Stimulated activated CD4-positive, alpha-beta T cell treated with anti-CD3 and anti-CD28 coated beads, Interleukin-15, amount 100 ng/mL, for 24 hours (primary cell): ENCODE measurements at regions not wholly inside any gene's neighbourhood (a gene's known extent, or its start where the extent isn't known, plus 50 kb on each side); places are given as distances from the start of the nearest gene placed in this dataset.

Source experiments
- DNase-seq: peaks from one replicate; pipeline ENCODE4 v3.0.0-alpha.2; 2020

DNA sequence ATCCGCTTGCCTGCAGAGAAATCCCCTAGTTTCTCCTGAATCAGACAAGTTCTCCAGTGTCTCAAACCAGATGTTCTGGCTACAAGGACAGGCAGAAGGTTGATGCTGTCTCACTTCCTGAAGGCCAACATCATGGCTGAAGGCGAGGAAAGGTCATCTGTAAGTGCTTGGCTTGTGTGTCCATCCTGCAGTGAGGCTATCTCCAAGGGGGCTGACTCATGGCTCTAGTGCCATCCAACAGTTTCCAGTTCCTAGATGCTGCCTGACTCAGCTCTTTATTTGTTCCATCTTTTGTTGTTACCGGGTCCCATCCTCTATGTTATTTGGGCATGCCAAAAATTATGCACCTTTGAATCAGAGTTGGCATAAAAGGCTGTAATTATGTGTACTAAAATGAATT lies 232.1 kb upstream of the TBX3 start:
- no peak for DNase-seq

DNA sequence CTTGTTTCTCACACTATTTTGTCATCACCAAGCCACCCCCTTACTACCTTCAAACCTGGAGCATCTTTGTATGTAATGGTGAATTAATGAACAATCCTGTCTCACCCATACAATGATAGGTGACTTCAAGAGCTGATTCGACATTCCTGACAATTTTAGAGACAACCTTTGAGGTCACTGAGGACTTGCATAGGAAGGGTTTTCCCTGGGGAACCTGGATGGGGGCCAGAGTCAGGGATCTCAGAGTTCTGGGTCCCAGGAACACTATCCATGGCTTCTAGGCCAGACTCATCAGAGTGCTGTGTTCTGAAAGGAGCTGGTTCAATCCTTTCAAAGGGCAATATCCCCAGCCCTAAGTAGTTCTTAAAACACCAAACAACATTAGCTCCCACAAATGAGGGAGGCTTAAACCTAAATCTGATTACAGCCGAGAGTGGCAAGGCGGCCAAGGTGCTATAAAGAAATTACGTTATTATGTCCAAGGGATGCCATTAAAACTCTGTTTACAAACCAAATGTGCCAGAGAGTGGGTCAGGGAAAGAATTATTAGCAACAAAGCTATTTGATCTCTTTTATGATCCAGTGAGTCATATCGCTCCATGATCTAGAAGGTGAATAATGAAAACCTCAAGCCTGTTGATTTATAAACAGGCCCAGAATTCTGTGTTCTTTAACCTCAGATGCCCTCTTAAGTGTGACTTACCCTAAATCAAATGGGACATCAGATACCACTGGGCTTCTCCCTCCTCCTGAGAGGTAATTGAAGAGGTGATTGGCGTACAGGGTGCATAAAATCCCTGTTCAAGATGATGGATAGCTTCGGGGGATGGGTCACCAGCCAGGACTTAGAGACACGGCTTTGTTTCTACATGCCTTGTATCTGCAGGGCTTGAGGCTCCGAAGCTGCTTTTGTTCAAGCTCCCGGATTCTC lies 230.2 kb upstream of the TBX3 start:
- no peak for DNase-seq

DNA sequence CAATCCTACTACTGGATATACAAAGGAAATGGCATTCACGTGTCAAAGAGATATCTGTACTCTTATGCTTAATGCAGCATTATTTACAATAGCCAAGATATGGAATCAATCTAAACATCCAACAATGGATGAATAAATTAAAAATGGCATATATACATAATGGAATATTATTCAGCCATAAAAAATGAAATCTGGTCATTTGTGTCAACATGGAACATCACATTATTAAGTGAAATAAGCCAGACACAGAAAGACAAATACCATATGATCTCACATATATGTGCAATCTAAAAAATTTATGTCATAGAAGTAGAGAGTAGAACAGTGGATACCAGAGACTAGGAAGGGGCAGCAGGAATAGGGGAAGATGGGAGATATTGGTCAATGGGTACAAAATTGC lies 228.8 kb upstream of the TBX3 start:
- DNase-seq = no peak

DNA sequence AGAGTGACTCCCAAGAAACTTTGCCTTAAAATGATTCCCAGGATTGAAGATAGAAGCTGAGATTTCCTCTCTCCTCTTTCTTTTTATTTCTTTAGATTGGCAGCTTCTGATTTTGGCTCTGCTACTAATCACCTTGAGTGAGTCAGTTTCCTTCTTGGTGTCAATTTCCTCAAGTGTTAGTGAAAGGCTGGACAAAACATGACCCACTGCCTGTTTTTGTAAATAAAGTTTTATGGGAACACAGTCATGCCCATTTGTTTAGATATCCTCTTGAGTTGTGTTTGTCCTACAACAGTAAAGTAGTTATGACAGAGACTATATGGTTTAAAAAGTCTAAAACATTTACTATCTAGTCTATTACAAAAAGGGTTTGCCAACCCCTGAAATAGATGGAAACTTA lies 227.2 kb upstream of the TBX3 start:
- no peak for DNase-seq

DNA sequence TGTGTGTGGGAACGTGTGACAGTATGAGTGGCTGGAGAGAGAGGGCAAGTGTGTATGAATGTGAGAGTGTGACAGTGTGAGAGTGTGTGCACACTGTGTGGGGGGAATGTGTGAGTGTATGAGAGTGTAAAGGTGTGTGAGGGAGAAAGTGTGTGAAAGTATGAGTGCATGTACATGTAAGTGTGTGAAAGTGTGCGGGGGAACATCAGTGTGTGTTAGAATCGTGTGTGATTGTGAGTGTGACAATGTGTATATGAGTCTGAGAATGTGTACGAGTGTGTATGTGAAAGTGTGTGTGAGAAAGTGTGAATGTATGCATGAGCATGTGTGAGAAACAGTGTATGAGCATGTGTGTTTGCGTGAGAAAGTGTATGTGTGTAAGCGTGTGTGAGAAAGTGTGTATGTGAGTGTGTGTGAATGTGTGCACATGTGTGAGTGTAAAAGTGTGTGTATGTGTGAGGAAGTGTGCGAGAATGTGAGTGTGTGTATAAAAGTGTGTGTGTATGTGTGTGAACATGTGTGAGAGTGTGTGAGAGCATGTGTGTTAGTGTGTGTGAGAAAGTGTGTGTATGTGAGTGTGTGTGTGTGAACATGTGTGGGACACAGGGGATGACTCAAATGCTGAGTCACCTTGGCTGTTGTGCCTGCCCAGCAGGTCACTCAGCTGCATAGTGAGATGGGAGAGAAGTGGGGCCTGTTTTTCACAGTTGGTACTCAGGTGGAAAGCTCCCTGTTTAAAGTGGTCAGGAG lies 220.5 kb upstream of the TBX3 start:
- DNase-seq = no peak

DNA sequence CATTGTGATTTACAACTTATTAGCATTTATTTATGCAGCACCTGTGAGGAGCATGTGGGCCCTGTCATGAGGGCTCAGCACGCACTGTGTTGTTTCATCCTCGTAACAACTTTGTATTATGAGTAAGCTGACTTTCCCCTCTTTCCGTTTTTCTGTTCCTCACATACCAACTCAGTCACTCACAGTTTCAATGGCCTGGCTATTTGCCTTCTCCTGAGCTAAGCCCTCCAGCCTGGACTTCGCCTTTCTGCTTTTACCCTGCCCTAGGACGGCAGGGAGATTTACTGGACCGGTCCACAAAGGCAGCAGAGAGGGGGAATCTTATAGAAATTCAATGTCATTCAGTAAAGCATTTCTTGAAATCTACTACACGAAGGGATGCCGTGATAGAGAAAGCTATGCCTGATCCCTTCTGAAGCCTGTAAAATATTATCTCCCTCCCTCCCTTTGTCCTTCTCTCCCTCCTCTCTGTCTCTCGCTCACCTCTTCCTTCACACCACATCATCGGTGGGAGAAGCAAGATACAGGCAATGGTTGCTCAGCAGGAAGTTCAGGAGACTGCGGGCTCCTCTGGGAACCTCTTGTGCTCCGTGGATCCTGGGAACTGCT lies 219.2 kb upstream of the TBX3 start:
- no peak for DNase-seq

DNA sequence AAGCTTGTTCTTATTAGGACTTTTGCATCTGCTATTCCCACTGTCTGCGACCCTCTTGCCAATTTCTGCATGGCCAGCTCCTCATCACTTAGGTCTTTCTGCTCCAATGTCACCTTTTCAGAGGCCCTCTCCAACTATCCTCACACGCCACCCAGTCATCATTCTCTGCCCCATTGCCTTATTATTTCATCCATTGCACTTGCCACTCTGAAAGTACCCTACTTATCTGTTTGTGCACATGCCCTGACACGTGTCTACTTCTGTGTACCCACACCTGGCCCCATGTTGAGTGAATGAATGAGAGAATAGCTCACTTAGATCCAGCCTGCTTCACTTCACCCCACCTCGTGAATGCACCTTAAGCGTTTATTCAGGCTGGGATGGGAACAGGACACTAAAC lies 218.7 kb upstream of the TBX3 start:
- DNase-seq = no peak

DNA sequence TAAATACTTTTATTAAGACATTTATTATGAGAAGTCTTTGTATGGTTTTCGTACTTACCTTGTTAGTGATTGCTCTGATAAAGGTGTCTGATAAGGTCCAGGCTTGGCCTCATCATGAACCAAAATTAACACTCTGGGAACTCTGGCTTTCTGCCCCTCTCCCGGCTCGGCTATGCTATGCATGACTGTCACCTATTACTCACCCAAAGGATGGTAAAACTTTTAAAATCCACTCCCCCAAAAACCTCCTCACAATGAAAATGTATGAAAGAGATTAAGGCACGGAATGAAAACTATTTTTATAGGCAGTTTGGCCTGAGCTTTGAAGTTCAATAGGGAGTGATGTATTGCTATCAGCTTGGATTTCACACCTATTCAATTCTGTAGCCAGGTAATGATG lies 217.3 kb upstream of the TBX3 start:
- no peak for DNase-seq

DNA sequence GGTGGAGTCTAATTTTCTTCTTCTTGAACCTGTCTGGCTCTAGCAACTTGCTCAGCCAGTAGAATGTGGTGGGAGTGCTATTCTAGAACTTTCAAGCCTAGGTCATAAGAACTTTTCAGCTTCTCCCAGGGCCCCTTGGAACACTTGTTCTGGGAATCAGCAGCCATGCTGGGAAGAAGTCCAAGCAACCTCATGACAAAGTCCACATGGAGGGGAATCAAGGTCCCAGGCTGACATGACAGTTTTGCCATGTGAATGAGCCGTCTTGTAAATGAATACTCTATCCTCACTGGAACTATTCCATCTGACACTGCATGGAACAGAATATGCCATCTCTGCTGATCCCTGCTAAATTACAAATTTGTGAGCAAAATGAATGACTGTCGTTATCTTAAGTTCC lies 214.2 kb upstream of the TBX3 start:
- no peak for DNase-seq

DNA sequence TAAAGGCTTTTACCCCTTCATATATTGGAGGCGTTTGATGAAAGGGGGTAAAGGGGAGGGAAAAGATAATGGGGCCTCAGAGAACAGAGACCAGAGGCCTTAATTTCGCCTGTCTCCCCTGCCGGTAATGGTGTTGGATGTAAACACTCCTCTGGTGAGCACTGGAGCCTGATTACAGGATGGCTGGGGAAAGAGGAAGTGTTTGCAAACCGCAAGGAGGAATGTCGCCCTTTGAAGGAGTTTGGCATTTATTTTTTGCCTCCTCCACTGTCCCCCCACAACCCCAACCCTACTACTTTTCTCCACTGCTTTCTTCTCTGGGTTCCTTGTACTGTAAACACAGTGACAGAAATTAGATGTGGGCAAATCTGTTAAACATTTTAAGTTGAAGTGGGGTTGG lies 211.9 kb upstream of the TBX3 start:
- no peak for DNase-seq

DNA sequence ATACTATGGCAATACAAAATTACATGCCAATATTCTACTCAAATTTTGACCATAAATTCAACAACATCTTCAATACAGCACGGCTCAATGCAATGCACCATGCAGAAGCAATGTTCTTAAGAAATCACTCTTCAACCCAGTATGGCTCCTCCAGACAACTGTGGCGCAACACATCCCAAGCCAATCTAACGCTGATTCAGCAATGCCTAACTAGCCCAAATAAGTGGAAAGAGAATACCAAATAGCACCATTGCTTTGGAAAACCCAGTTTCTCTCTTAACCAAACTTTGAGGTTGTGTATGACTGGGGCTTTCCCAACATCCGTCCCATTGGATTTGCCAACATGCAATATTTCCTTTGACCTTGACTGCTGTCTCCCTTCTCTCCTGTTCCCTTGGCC lies 211.1 kb upstream of the TBX3 start:
- no peak for DNase-seq

DNA sequence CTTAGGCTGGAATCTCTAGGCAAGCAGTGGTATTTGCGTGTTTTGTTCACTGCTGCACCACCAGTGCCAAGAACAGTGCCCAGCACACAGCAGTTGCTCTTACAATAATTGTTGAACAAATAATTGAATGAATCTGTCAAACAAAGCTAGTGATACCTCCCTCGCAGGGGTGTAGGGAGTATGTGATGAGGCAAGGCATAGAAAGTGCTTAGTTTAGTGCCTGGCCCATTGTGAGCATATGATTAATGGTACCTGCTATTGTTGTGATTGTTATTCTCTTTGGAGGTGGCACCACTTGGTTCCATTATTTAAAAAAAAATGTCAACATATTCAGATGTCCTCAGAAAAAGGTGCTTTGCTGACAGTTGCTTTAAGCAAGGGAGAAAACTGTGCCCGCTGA lies 210.1 kb upstream of the TBX3 start:
- no peak for DNase-seq

DNA sequence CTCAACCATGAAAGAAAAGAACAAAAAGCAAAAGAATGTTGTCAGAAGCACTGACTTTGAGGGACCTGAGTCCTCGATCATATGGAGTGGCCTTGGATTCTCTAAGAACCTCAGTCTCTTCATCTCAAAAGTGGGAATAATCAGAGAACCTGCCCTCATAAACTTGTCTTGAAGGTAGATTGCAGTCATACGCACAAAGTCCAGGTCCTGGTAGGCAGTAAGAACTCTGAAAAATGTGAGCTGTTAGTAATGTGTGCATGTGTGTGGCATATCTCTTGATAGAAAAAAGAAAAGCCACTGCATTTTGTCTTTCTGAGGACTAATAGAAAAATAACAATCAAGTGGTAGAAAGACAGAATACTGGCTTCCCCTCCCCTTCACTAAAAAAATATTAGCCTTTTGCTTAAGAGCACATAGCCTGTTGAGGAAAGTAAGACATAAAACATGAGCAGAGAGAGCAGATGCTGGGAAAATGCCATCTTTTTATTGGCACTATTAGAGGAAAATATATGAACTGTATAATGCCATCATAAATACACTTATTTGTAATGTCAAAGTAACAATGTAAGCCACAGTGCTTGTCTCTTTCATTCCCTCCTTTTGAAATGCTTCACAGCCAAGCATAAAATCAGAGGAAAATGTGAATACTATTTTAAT lies 205.1 kb upstream of the TBX3 start:
- no peak for DNase-seq

DNA sequence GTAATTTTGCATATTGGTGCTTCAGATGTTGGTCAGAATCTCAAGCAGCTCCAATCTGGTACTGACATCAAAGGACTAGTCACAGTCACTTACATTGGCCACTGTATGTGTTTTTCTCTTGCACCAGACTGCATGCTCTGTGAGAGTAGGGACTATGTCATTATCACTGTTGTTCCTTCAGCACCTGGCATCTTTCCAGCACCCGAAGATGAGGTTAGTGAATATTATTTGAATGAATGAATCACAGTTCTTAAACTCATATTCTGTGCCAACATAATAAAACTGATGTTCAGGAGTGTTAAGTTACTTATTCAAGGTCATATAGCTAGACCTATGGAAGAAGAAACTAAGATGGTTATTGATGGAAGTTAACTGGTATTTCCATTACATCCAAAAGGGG lies 204.5 kb upstream of the TBX3 start:
- DNase-seq = no peak

DNA sequence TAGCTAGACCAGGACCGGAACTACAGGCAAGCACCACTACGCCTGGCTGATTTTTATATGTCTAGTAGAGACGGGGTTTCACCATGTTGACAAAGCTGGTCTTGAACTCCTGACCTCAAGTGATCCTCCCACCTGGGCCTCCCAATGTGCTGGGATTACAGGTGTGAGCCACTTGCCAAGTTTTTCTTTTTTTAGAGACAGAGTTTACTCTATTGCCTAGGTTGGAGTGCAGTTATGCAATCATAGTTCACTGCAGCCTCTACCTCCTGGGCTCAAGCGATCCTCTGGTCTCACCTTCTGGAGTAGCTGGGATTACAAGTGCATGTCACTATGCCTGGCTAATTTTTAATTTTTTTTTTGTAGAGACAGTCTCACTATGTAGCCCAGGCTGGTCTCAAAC lies 201.5 kb upstream of the TBX3 start:
- DNase-seq = no peak

DNA sequence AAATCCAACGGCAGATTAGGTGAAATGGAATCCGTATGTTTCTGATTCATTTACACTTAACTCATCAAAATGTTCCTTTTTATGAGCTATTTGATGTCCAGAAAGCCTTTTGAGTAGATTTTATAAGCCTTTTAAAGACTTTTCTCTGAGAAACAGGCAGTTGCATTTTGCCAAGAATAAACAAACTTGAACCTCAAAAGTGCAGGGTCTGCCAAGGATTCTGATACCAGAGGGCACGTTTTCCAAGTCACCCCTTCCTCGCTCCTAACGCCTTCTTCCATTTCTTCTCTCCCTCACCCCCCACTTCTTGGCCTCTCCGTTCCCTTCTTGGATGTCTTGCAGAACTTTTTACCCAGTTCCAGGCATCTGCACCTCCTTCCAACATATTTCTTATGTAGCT lies 200.6 kb upstream of the TBX3 start:
- no peak for DNase-seq

DNA sequence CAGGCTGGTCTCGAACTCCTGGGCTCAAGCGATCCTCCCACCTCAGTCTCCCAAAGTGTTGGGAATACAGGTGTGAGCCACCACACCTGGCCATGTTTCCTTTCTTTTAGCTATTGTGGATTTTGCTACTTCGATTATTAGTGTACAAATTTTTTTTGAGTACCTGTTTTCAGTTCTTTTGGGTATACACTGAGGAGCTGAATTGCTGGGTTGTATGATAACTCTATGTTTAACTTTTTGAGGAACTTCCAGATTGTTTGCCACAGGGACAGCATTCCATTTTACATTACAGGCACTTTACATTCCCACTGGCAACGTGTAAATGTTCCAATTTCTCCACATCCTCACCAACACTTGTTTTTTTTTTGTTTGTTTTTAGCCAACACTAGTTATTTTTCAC lies 198.1 kb upstream of the TBX3 start:
- DNase-seq = no peak

DNA sequence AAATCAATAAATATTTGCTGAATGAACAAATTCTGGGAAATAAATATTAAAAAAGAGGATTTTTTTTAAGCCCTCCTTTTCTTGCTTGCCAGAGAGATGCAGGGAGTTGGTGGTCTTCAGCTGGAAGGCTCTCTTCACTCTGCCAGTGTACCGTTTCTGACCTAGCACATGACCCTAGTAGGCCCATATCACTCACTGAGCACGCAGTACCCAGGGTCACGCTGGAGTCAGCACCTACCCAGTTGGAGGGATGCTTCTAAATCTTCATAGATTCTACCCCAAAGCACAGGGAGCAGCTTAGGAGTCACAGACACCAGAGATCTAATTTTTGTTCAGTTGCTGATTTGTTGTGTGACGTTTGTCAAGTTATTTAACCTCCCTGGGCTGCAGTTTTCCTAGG lies 195.4 kb upstream of the TBX3 start:
- no peak for DNase-seq

DNA sequence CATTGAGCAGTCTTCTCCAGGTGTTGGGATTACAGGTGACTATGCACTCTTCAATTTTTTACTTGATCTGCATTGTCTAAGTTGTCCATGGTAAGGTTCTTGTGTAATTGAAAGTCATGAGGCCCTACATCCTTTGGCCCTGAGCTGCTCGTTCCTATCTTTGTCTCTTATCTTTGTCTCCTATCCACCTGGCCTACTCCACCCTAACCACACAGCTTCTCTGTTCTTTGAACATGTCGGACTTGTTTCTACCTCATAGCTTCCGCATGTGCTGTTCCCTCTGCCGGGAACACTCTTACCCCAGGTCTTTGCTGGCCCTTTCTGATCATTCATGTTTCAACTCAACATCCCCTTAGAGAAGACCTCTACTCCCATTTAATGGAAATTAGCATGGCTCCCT lies 194.8 kb upstream of the TBX3 start:
- no peak for DNase-seq

DNA sequence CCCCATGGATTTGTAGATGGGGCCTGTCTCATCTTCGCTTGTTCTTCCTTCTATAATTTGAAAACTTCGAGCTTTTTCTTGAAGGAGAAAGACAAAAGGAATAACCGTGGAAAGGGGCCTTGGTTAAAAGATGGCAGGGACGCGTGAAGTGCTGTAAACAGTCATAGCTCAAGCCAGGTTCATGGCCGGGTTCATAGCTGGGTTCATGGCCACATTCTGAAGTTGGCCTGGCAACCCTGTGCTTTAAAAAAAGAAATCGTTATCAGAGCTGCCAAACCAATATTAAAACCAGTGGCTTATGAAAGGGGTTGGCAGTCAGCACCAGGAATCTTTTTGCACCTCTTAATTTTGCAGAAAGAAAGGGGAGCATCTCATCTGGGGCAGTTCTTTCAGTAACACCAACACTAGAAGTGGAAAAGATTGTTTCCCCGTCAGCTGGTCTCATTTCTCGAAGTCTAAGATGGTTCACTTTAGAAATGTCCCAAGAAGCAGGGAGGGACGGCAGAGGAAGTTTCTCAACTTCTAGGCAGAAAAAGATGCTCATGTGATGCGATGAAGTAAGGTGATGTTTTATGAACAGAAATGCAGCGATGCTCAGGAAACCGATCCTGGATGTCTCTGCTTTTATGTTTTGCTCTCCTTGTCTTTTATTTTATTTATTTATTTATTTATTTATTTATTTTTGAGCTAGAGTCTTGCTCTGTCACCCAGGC lies 193.1 kb upstream of the TBX3 start:
- DNase-seq = no peak

DNA sequence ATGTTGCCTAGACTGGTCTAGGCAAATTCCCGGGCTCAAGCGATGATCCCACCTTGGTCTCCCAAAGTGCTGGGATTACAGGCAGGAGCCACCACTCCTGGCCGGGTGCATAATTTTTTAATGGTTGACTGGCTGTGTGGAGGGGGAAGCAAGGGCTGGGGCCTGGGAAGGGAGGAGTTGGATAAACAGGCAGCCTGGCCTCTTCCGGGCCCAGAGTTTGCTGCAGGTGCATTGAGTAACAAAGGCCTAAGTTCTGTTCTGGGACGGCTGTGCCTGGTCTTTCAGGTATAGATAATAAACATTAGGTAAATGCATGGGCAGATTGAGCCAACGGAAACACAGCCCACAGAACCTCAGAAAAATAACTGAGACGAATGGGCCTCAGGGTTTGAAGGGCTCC lies 191.3 kb upstream of the TBX3 start:
- no peak for DNase-seq

DNA sequence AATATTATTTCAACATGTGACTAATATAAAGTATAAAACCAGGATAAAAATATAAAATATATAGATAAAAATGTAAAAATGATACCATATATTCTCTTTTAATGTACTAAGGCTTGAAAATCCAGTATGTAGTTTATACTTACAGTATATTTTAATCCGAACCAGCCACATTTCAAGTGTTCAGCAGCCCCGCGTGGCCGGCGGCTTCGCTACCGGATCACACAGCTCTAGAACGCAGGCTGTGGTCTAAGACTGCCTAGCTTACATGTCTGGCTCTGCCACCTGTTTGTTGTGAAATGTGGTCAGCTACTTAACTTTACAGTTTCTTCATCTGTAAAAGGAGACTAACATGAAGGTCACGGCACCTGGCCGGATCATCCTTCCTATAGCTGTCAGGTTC lies 189.7 kb upstream of the TBX3 start:
- DNase-seq = no peak
